Neural cell (in vitro differentiated cells): ENCODE measurements at regions not wholly inside any gene's neighbourhood (a gene's known extent, or its start where the extent isn't known, plus 50 kb on each side); places are given as distances from the start of the nearest gene placed in this dataset.

Source experiments
- H2AFZ ChIP-seq: fragments of 200-600, 300-800 bp; sonication (generic), shearing (Covaris generic); 2 replicates; pipeline ENCODE4 v1.6.0; 2014; ENCODE audit warnings: low read depth, mild to moderate bottlenecking, antibody characterized with exemption, low read length, moderate library complexity
- H3F3A ChIP-seq: fragments of 200-600 bp; shearing (Covaris generic); 2 replicates; pipeline ENCODE4 v1.6.1; 2016; ENCODE audit warnings: mild to moderate bottlenecking, moderate library complexity, mixed read lengths, antibody characterized with exemption, low read length; ENCODE audit not compliant: insufficient read depth, poor library complexity, severe bottlenecking
- H3K27ac ChIP-seq: fragments of 200-600, 300-800 bp; sonication (generic), shearing (Covaris generic); 2 replicates; pipeline ENCODE4 v1.5.1; 2014; ENCODE audit warnings: mild to moderate bottlenecking, low read length, moderate library complexity
- H3K27me3 ChIP-seq: fragments of 300-800, 200-600 bp; sonication (generic), shearing (Covaris generic); 2 replicates; pipeline ENCODE4 v1.6.0; 2014; ENCODE audit warnings: mild to moderate bottlenecking, low read depth, low read length, moderate library complexity; ENCODE audit not compliant: insufficient read depth
- H3K36me3 ChIP-seq: fragments of 300-800, 200-600 bp; sonication (generic), shearing (Covaris generic); 2 replicates; pipeline ENCODE4 v1.5.1; 2014; ENCODE audit warnings: mild to moderate bottlenecking, antibody characterized with exemption, low read length, moderate library complexity; ENCODE audit not compliant: insufficient read depth
- H3K4me2 ChIP-seq: fragments of 300-800, 200-600 bp; sonication (generic), shearing (Covaris generic); 2 replicates; pipeline ENCODE4 v1.6.0; 2014; ENCODE audit warnings: mild to moderate bottlenecking, low read length
- H3K4me3 ChIP-seq: fragments of 300-800, 200-600 bp; sonication (generic), shearing (Covaris generic); 2 replicates; pipeline ENCODE4 v1.5.1; 2014; ENCODE audit warnings: mild to moderate bottlenecking, low read length, moderate library complexity
- H3K79me2 ChIP-seq: fragments of 200-600 bp; shearing (Covaris generic); replicated peaks from 2 replicates; pipeline ENCODE4 v1.6.0; 2014; ENCODE audit warnings: mild to moderate bottlenecking, low read length, moderate library complexity; ENCODE audit not compliant: insufficient read depth
- H3K9ac ChIP-seq: fragments of 300-800, 200-600 bp; sonication (generic), shearing (Covaris generic); 2 replicates; pipeline ENCODE4 v1.6.1; 2016; ENCODE audit warnings: mild to moderate bottlenecking, low read length, mixed read lengths
- H3K9me2 ChIP-seq: fragments of 200-600 bp; shearing (Covaris generic); 2 replicates; pipeline ENCODE4 v1.6.1; 2016; ENCODE audit warnings: mild to moderate bottlenecking, low read length, mixed read lengths; ENCODE audit not compliant: insufficient read depth
- H3K9me3 ChIP-seq: fragments of 200-600, 300-800 bp; sonication (generic), shearing (Covaris generic); 2 replicates; pipeline ENCODE4 v1.6.1; 2016; ENCODE audit warnings: mild to moderate bottlenecking, mixed run types, low read length, moderate library complexity, mixed read lengths
- H4K20me1 ChIP-seq: fragments of 200-600 bp; shearing (Covaris generic); 2 replicates; pipeline ENCODE4 v1.6.1; 2016; ENCODE audit warnings: mild to moderate bottlenecking, mixed run types; ENCODE audit not compliant: insufficient read depth
- EP300 ChIP-seq: fragments of 450-650 bp; conservative IDR thresholded peaks from 2 replicates; pipeline ENCODE4 v1.6.1; 2014; ENCODE audit warnings: antibody characterized with exemption, mild to moderate bottlenecking, moderate library complexity; ENCODE audit not compliant: poor library complexity, severe bottlenecking
- EZH2 ChIP-seq: fragments of 200-600, 300-800 bp; shearing (Covaris generic), sonication (generic); IDR thresholded peaks from 2 replicates; pipeline ENCODE4 v1.6.1; 2014; ENCODE audit warnings: antibody characterized with exemption, low read length, borderline replicate concordance, mild to moderate bottlenecking; ENCODE audit not compliant: insufficient read depth, poor library complexity, severe bottlenecking
- MXI1 ChIP-seq: fragments of 450-650 bp; conservative IDR thresholded peaks from 2 replicates; pipeline ENCODE4 v1.6.1; 2014; ENCODE audit warnings: antibody characterized with exemption, mild to moderate bottlenecking; ENCODE audit not compliant: poor library complexity, severe bottlenecking
- POLR2AphosphoS5 ChIP-seq: IDR thresholded peaks from 2 replicates; pipeline ENCODE4 v1.6.1; 2012
- RAD21 ChIP-seq: fragments of 450-650 bp; conservative IDR thresholded peaks from 2 replicates; pipeline ENCODE4 v1.6.1; 2014; ENCODE audit warnings: antibody characterized with exemption, mild to moderate bottlenecking, moderate library complexity
- SMC3 ChIP-seq: fragments of 450-650 bp; conservative IDR thresholded peaks from 2 replicates; pipeline ENCODE4 v1.6.1; 2014; ENCODE audit warnings: antibody characterized with exemption, mild to moderate bottlenecking, moderate library complexity; ENCODE audit not compliant: poor library complexity
- TAF1 ChIP-seq: IDR thresholded peaks from 2 replicates; pipeline ENCODE4 v1.6.1; 2012; ENCODE audit warnings: low read depth
- TF ChIP-seq, protein P1 (sequence below): IDR thresholded peaks from 2 replicates; pipeline ENCODE4 v1.6.1; 2012; ENCODE audit warnings: borderline replicate concordance
- TF ChIP-seq, protein P2 (sequence below): fragments of 450-650 bp; IDR thresholded peaks from 2 replicates; pipeline ENCODE4 v1.5.1; 2014; ENCODE audit warnings: antibody characterized with exemption, mild to moderate bottlenecking, moderate library complexity; ENCODE audit not compliant: poor library complexity, severe bottlenecking

DNA sequence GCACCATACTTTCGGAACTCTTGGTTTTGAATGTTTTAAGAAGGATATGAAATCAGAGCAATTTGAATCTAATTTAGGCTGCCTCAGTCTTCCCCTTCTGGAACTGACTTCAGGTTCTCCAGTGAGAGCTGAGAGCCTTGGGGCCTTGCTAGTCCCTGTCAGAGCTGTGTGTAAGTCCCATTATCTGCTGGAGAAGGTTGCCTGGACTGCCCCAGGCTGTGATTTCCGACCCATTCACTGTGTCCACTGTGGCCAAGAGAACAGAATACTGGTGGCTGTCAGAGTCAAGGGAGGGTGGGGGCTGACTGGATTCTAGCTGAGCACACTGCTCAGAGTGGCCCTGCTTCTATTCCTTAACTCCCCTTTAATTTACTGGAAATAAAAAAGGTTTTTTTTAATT lies 278.0 kb downstream of the KCNS3 start:
- Histone ChIP-seq H3K79me2 (no peaks in the 10 kb centered on the region), H3K9me3 (no peaks in the 10 kb centered on the region), H3K27ac (no peak overlapping the region), H3K4me3 (no peak overlapping the region), H3K36me3 (no peaks in the 10 kb centered on the region), H2AFZ (no peak overlapping the region), H3K27me3 (no peaks in the 10 kb centered on the region), H3K9me2 (no peaks in the 10 kb centered on the region), H3F3A (no peaks in the 10 kb centered on the region), H4K20me1 (no peaks in the 10 kb centered on the region), H3K9ac (no peak overlapping the region), H3K4me2 (no peak overlapping the region)
- TF ChIP-seq, protein P1, sequence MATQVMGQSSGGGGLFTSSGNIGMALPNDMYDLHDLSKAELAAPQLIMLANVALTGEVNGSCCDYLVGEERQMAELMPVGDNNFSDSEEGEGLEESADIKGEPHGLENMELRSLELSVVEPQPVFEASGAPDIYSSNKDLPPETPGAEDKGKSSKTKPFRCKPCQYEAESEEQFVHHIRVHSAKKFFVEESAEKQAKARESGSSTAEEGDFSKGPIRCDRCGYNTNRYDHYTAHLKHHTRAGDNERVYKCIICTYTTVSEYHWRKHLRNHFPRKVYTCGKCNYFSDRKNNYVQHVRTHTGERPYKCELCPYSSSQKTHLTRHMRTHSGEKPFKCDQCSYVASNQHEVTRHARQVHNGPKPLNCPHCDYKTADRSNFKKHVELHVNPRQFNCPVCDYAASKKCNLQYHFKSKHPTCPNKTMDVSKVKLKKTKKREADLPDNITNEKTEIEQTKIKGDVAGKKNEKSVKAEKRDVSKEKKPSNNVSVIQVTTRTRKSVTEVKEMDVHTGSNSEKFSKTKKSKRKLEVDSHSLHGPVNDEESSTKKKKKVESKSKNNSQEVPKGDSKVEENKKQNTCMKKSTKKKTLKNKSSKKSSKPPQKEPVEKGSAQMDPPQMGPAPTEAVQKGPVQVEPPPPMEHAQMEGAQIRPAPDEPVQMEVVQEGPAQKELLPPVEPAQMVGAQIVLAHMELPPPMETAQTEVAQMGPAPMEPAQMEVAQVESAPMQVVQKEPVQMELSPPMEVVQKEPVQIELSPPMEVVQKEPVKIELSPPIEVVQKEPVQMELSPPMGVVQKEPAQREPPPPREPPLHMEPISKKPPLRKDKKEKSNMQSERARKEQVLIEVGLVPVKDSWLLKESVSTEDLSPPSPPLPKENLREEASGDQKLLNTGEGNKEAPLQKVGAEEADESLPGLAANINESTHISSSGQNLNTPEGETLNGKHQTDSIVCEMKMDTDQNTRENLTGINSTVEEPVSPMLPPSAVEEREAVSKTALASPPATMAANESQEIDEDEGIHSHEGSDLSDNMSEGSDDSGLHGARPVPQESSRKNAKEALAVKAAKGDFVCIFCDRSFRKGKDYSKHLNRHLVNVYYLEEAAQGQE = no peak
- TF ChIP-seq POLR2AphosphoS5 (no peak), SMC3 (no peak), TAF1 (no peak), RAD21 (no peak), MXI1 (no peak), EZH2 (no peak), EP300 (no peak)
- TF ChIP-seq, protein P2, sequence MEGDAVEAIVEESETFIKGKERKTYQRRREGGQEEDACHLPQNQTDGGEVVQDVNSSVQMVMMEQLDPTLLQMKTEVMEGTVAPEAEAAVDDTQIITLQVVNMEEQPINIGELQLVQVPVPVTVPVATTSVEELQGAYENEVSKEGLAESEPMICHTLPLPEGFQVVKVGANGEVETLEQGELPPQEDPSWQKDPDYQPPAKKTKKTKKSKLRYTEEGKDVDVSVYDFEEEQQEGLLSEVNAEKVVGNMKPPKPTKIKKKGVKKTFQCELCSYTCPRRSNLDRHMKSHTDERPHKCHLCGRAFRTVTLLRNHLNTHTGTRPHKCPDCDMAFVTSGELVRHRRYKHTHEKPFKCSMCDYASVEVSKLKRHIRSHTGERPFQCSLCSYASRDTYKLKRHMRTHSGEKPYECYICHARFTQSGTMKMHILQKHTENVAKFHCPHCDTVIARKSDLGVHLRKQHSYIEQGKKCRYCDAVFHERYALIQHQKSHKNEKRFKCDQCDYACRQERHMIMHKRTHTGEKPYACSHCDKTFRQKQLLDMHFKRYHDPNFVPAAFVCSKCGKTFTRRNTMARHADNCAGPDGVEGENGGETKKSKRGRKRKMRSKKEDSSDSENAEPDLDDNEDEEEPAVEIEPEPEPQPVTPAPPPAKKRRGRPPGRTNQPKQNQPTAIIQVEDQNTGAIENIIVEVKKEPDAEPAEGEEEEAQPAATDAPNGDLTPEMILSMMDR = no peak

DNA sequence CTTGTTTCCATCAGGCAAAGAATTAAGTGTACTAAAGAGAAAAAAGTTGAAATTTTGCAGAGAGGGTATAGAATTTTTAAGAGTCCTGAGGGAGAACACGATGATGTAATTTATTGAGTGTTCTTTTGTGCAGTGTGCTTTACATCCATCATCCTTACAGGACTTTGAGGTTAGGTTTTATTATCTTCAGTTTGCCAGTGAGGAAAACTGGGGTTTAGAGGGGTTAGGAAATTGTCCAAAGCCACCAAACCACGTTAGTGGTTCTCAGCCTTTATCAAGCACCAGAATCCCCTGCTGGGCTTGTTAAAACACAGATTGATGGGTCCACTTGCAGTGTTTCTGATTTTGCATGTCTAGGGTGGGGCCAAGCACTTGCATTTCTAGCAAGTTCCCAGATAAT lies 277.5 kb downstream of the KCNS3 start:
- H3K4me3 ChIP-seq = no peak overlapping the region

More for the DNA sequence above, 277.5 kb downstream of the KCNS3 start:
- TF ChIP-seq MXI1 = no peak
- no peak for TF ChIP-seq POLR2AphosphoS5
- no peak for TF ChIP-seq RAD21
- TF ChIP-seq, protein P2 = no peak
- TF ChIP-seq TAF1 = no peak
- no peak for TF ChIP-seq EP300
- no peak for TF ChIP-seq SMC3
- no peak for TF ChIP-seq EZH2
- TF ChIP-seq, protein P1 = no peak
- no peaks in the 10 kb centered on the region for H3K36me3 ChIP-seq
- H3K4me2 ChIP-seq = no peak overlapping the region
- no peak overlapping the region for H3K27ac ChIP-seq
- no peaks in the 10 kb centered on the region for H4K20me1 ChIP-seq
- H3F3A ChIP-seq = no peaks in the 10 kb centered on the region
- no peaks in the 10 kb centered on the region for H3K27me3 ChIP-seq
- no peaks in the 10 kb centered on the region for H3K9me3 ChIP-seq
- no peak overlapping the region for H2AFZ ChIP-seq
- H3K9me2 ChIP-seq = no peaks in the 10 kb centered on the region
- no peaks in the 10 kb centered on the region for H3K79me2 ChIP-seq
- H3K9ac ChIP-seq = no peak overlapping the region
